ENCODE measurements at regions not wholly inside any gene's neighbourhood (a gene's known extent, or its start where the extent isn't known, plus 50 kb on each side); places are given as distances from the start of the nearest gene placed in this dataset.
"Not testable (repeated sequence)": the region's sequence is repeated elsewhere in the genome, so short reads cannot be mapped to it uniquely, and the experiment has no call there.

GRCh38 chr4:131732034-131732630, 1417.0 kb upstream of the PCDH10 start:
- TF ChIP-seq CTCF (IDR thresholded peaks at IDR 0.05; ENCODE audit: low read depth, low read length, missing input control); YY1 (IDR thresholded peaks at IDR 0.05); RAD21 (IDR thresholded peaks at IDR 0.05); GABPA (IDR thresholded peaks at IDR 0.05 in 1 of 2, conservative IDR thresholded peaks at IDR 0.05 in 1 of 2); RXRA (IDR thresholded peaks at IDR 0.05); SP1 (IDR thresholded peaks at IDR 0.05); REST (IDR thresholded peaks at IDR 0.05); ATF3 (IDR thresholded peaks at IDR 0.05); EGR1 (IDR thresholded peaks at IDR 0.05; ENCODE audit: low read depth in 2 of 2); JUND (IDR thresholded peaks at IDR 0.05); TAF1 (conservative IDR thresholded peaks at IDR 0.05); MAX (IDR thresholded peaks at IDR 0.05): not testable (repeated sequence)
